K562 (cell line): ENCODE measurements at regions not wholly inside any gene's neighbourhood (a gene's known extent, or its start where the extent isn't known, plus 50 kb on each side); places are given as distances from the start of the nearest gene placed in this dataset.

Experiments
- ATAC-seq: fragments of 200-7000 bp; cut with Tn5 transposase; 3 replicates; pipeline ENCODE4 v1.9.1; 2020; ENCODE audit warnings: moderate library complexity
- BruUV-seq: library from RNA; stranded (reverse); fragments of 400-500 nt; replicated peaks from 2 replicates; lab custom pipeline; 2021; lab: Mats Ljungman, UMichigan
- CTCF ChIA-PET: fragments of 300-600 bp; formaldehyde crosslinking; extraction: SDS; loops from one replicate; lab custom pipeline; 2021; ENCODE audit warnings: low intra/inter-chr PET ratio; lab: Yijun Ruan, JAX
- POLR2A ChIA-PET: fragments of 300-600, 350-650 bp; sonication (Branson Sonifier 250); formaldehyde crosslinking; extraction: SDS; loops from one replicate; lab custom pipeline; 2021; ENCODE audit warnings: antibody characterized with exemption, inconsistent platforms; lab: Yijun Ruan, JAX
- DNase-seq, 4 experiments: peaks; one replicate each; pipeline versions ENCODE4 v3.0.0 to v3.0.0-alpha.2; 2011 to 2018; ENCODE audit warnings: low spot score in 3 of 4, mixed read lengths in 3 of 4; ENCODE audit errors: extremely low read depth in 1 of 4
- FAIRE-seq: peaks from 2 replicates; lab custom pipeline; 2011; peaks lifted over from hg19 to GRCh38; lab: Jason Lieb, UNC
- H2AFZ ChIP-seq: 2 replicates; pipeline ENCODE4 v1.6.0; 2011; ENCODE audit warnings: low read depth, low read length, control low read depth, inconsistent platforms
- H3K27ac ChIP-seq: fragments of 200-600 bp; 3 replicates; pipeline ENCODE4 v1.8.0; 2011; ENCODE audit warnings: low read depth, mild to moderate bottlenecking, control low read depth, inconsistent platforms, low read length, moderate library complexity, mixed read lengths; ENCODE audit errors: extremely low read depth
- H3K27me3 ChIP-seq, 2 experiments: fragments of 300-600 bp in 1 of 2; 2 replicates in 1 of 2; 3 replicates in 1 of 2; pipeline versions ENCODE4 v1.6.0 to v1.8.0; 2011; ENCODE audit warnings: inconsistent platforms in 2 of 2, low read length in 2 of 2, mild to moderate bottlenecking in 1 of 2, mixed read lengths in 1 of 2, moderate library complexity in 1 of 2; ENCODE audit not compliant: control insufficient read depth in 2 of 2, insufficient read depth in 2 of 2
- H3K36me3 ChIP-seq: fragments of 300-600 bp; 3 replicates; pipeline ENCODE4 v1.8.0; 2011; ENCODE audit warnings: mild to moderate bottlenecking, low read length, inconsistent platforms; ENCODE audit not compliant: control insufficient read depth, insufficient read depth
- H3K4me1 ChIP-seq, 2 experiments: fragments of 200-600 bp in 1 of 2; replicated peaks in 1 of 2; 2 replicates in 1 of 2; 3 replicates in 1 of 2; pipeline versions ENCODE4 v1.5.1 to v1.8.0; 2011; ENCODE audit warnings: inconsistent platforms in 2 of 2, low read length in 2 of 2, mild to moderate bottlenecking in 1 of 2, mixed read lengths in 1 of 2, moderate library complexity in 1 of 2; ENCODE audit not compliant: control insufficient read depth in 2 of 2, insufficient read depth in 2 of 2
- H3K4me2 ChIP-seq: 2 replicates; pipeline ENCODE4 v1.6.1; 2011; ENCODE audit warnings: low read length, control low read depth, inconsistent platforms, mixed read lengths; ENCODE audit not compliant: insufficient read depth
- H3K4me3 ChIP-seq: fragments of 200-600 bp; sonication (generic), shearing (Covaris generic); 2 replicates; pipeline ENCODE4 v1.5.1; 2016; ENCODE audit warnings: control low read depth, inconsistent platforms
- H3K79me2 ChIP-seq: fragments of 200-600 bp; 3 replicates; pipeline ENCODE4 v1.8.0; 2011; ENCODE audit warnings: low read length, inconsistent platforms; ENCODE audit not compliant: control insufficient read depth, insufficient read depth
- H3K9ac ChIP-seq, 2 experiments: 2 replicates each; pipeline versions ENCODE4 v1.6.0 to v1.6.1; 2011; ENCODE audit warnings: low read depth in 2 of 2, low read length in 2 of 2, control low read depth in 1 of 2, inconsistent platforms in 1 of 2, mild to moderate bottlenecking in 1 of 2, mixed read lengths in 1 of 2; ENCODE audit not compliant: insufficient read depth in 1 of 2
- H3K9me1 ChIP-seq: one replicate; pipeline ENCODE4 v1.6.0; 2011; ENCODE audit warnings: inconsistent platforms, mild to moderate bottlenecking, low read length, moderate library complexity; ENCODE audit not compliant: control insufficient read depth, insufficient read depth
- H3K9me3 ChIP-seq: replicated peaks from 2 replicates; pipeline ENCODE4 v1.5.1; 2011; ENCODE audit warnings: low read depth, low read length, inconsistent platforms; ENCODE audit not compliant: control insufficient read depth, insufficient read depth
- H4K20me1 ChIP-seq: replicated peaks from 2 replicates; pipeline ENCODE4 v1.6.1; 2011; ENCODE audit warnings: low read length, inconsistent platforms, mixed read lengths; ENCODE audit not compliant: control insufficient read depth, insufficient read depth
- ARID2 ChIP-seq: fragments of 450-650 bp; IDR thresholded peaks from 2 replicates; pipeline ENCODE4 v1.6.1; 2017; ENCODE audit warnings: antibody characterized with exemption, mild to moderate bottlenecking
- ATF1 ChIP-seq, 2 experiments: fragments of 450-650 bp in 1 of 2; IDR thresholded peaks; 2 replicates each; pipeline ENCODE4 v1.6.1; 2016; ENCODE audit warnings: missing compliant biosample characterization in 1 of 2, missing genetic modification characterization in 1 of 2
- DACH1 ChIP-seq: fragments of 450-650 bp; IDR thresholded peaks from 2 replicates; pipeline ENCODE4 v1.6.1; 2018; ENCODE audit not compliant: partially characterized antibody
- NRF1 ChIP-seq, 2 experiments: fragments of 450-650 bp; IDR thresholded peaks in 1 of 2; conservative IDR thresholded peaks in 1 of 2; 2 replicates each; pipeline ENCODE4 v1.6.1; 2014; ENCODE audit warnings: mild to moderate bottlenecking in 2 of 2
- POLR2G ChIP-seq: fragments of 200-400 bp; formaldehyde crosslinking; IDR thresholded peaks from 2 replicates; pipeline ENCODE4 v1.6.1; 2017; ENCODE audit warnings: low read depth, mild to moderate bottlenecking, antibody characterized with exemption, low read length, moderate library complexity
- RBM22 ChIP-seq: fragments of 200-400 bp; formaldehyde crosslinking; IDR thresholded peaks from 2 replicates; pipeline ENCODE4 v1.6.1; 2018; ENCODE audit warnings: low read length, low read depth; ENCODE audit not compliant: poor library complexity, severe bottlenecking
- RNF2 ChIP-seq: sonication (generic); IDR thresholded peaks from 2 replicates; pipeline ENCODE4 v1.6.1; 2016
- TAL1 ChIP-seq: fragments of 450-650 bp; IDR thresholded peaks from 2 replicates; pipeline ENCODE4 v1.6.1; 2016; ENCODE audit warnings: mild to moderate bottlenecking
- ZKSCAN3 ChIP-seq: fragments of 250-450 bp; sonication (Bioruptor Pico); IDR thresholded peaks from 2 replicates; pipeline ENCODE4 v1.4.0; 2020
- ZNF23 ChIP-seq: fragments of 250-450 bp; sonication (Bioruptor Pico); IDR thresholded peaks from 2 replicates; pipeline ENCODE4 v1.4.0; 2020; ENCODE audit warnings: mild to moderate bottlenecking
- ZNF75A ChIP-seq: fragments of 450-650 bp; formaldehyde crosslinking; IDR thresholded peaks from 2 replicates; pipeline ENCODE4 v1.4.0; 2020; ENCODE audit warnings: mild to moderate bottlenecking
- ZNF830 ChIP-seq: fragments of 250-450 bp; sonication (Bioruptor Pico); IDR thresholded peaks from 2 replicates; pipeline ENCODE4 v1.5.0; 2021; ENCODE audit warnings: mild to moderate bottlenecking
- WGBS: fragments of 100-300 bp; shearing (Covaris generic); methylation state at CpG from one replicate; pipeline ENCODE4 v1.1.6; 2016; ENCODE audit warnings: low coverage, mixed read lengths; ENCODE audit not compliant: insufficient coverage; ENCODE audit errors: missing lambda C conversion rate; 5-methylcytosine and 5-hydroxymethylcytosine counted together
- in situ Hi-C: fragments of 300-500 bp; cut with MboI; formaldehyde crosslinking; loops from 4 replicates; pipeline ENCODE4 v1.15.0; 2018; ENCODE audit warnings: inconsistent platforms, mixed read lengths
- intact Hi-C: fragments of 100-400 bp; cut with micrococcal nuclease; formaldehyde crosslinking; loops from 2 replicates; pipeline ENCODE4 v1.14.2; 2022
- TF ChIP-seq, protein P1 (sequence below): sonication (generic); formaldehyde crosslinking; IDR thresholded peaks from 2 replicates; pipeline ENCODE4 v1.8.0; 2022; ENCODE audit warnings: mild to moderate bottlenecking, missing genetic modification reagents, borderline replicate concordance
- TF ChIP-seq, protein P2 (sequence below), 3 experiments: fragments of 200-800 bp in 1 of 3; sonication (Bioruptor generic) in 1 of 3; sonication (generic) in 1 of 3; formaldehyde crosslinking in 1 of 3; IDR thresholded peaks; 2 replicates each; pipeline versions ENCODE4 v1.6.1 to v1.8.0; 2016 to 2022; ENCODE audit warnings: mild to moderate bottlenecking in 2 of 3, missing compliant biosample characterization in 2 of 3, missing genetic modification characterization in 2 of 3, missing genetic modification reagents in 1 of 3

GRCh38 chr1:56399795-56400194 lies 179.6 kb downstream of the PLPP3 start:
- TF ChIP-seq ATF1 (CRISPR knock-in tag; IDR thresholded peaks at IDR 0.05), result no peak
- TF ChIP-seq ATF1 (tag; IDR thresholded peaks at IDR 0.05), result no peak
- TF ChIP-seq NRF1 (conservative IDR thresholded peaks at IDR 0.05 in 1 of 2, IDR thresholded peaks at IDR 0.05 in 1 of 2), result no peak
- no peak for TF ChIP-seq ZKSCAN3
- no peak for TF ChIP-seq RBM22
- no peak for TF ChIP-seq DACH1
- no peak for TF ChIP-seq ARID2
- no peak for TF ChIP-seq ZNF23 (CRISPR knock-in tag)
- no peak for TF ChIP-seq RNF2
- TF ChIP-seq, protein P1, sequence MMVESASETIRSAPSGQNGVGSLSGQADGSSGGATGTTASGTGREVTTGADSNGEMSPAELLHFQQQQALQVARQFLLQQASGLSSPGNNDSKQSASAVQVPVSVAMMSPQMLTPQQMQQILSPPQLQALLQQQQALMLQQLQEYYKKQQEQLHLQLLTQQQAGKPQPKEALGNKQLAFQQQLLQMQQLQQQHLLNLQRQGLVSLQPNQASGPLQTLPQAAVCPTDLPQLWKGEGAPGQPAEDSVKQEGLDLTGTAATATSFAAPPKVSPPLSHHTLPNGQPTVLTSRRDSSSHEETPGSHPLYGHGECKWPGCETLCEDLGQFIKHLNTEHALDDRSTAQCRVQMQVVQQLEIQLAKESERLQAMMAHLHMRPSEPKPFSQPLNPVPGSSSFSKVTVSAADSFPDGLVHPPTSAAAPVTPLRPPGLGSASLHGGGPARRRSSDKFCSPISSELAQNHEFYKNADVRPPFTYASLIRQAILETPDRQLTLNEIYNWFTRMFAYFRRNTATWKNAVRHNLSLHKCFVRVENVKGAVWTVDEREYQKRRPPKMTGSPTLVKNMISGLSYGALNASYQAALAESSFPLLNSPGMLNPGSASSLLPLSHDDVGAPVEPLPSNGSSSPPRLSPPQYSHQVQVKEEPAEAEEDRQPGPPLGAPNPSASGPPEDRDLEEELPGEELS (CRISPR knock-in tag), result no peak
- no peak for TF ChIP-seq POLR2G
- TF ChIP-seq ZNF830 (CRISPR knock-in tag), result no peak
- no peak for TF ChIP-seq TAL1
- no peak for TF ChIP-seq ZNF75A (CRISPR knock-in tag)
- TF ChIP-seq, protein P2, sequence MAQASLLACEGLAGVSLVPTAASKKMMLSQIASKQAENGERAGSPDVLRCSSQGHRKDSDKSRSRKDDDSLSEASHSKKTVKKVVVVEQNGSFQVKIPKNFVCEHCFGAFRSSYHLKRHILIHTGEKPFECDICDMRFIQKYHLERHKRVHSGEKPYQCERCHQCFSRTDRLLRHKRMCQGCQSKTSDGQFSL (CRISPR knock-in tag; IDR thresholded peaks at IDR 0.05), result no peak
- TF ChIP-seq, protein P2 (tag; IDR thresholded peaks at IDR 0.05), result no peak
- FAIRE-seq (no peak), DNase-seq (no peak), ATAC-seq (no peak)
- no peak overlapping the region for H3K9ac ChIP-seq
- no peak overlapping the region for H3K27ac ChIP-seq
- no peaks in the 10 kb centered on the region for H3K27me3 ChIP-seq
- no TSS peak for BruUV-seq
- no peaks in the 10 kb centered on the region for H3K36me3 ChIP-seq
- H3K9me1 ChIP-seq, result no peaks in the 10 kb centered on the region
- no peak overlapping the region for H2AFZ ChIP-seq
- intact Hi-C loops, result no loop called here
- POLR2A ChIA-PET, result interaction anchor here (0.6 to 0.7 kb wide), 2 partner anchors 19 to 699 kb away, joined by 3 read pairs; no protein-coding TSS in a partner anchor
- no peaks in the 10 kb centered on the region for H4K20me1 ChIP-seq
- CTCF ChIA-PET, result no interaction called here
- in situ Hi-C loops, result no loop called here
- H3K4me2 ChIP-seq, result no peak overlapping the region
- no peaks in the 10 kb centered on the region for H3K9me3 ChIP-seq
- H3K4me1 ChIP-seq, result no peaks in the 10 kb centered on the region
- 0% methylated on average over 3 of the region's 3 CpGs for WGBS
- no peak overlapping the region for H3K4me3 ChIP-seq
- no peaks in the 10 kb centered on the region for H3K79me2 ChIP-seq
